Neuronal stem cell (in vitro differentiated cells): ENCODE measurements at regions not wholly inside any gene's neighbourhood (a gene's known extent, or its start where the extent isn't known, plus 50 kb on each side); places are given as distances from the start of the nearest gene placed in this dataset.

Experiments used
- DNase-seq: peaks from one replicate; pipeline ENCODE4 v3.0.0-alpha.2; 2013; ENCODE audit warnings: low spot score
- H2AFZ ChIP-seq: one replicate; pipeline ENCODE4 v1.6.1; 2013; ENCODE audit warnings: mild to moderate bottlenecking, low read length, inconsistent platforms
- H2AK5ac ChIP-seq: 2 replicates; pipeline ENCODE4 v1.6.1; 2013; ENCODE audit warnings: low read depth, mild to moderate bottlenecking, inconsistent platforms, low read length, moderate library complexity, mixed read lengths
- H2BK120ac ChIP-seq: 2 replicates; pipeline ENCODE4 v1.6.1; 2013; ENCODE audit warnings: low read depth, mild to moderate bottlenecking, inconsistent platforms, low read length, moderate library complexity, mixed read lengths
- H2BK12ac ChIP-seq: one replicate; pipeline ENCODE4 v1.6.1; 2013; ENCODE audit warnings: low read length, inconsistent platforms
- H2BK15ac ChIP-seq: 2 replicates; pipeline ENCODE4 v1.6.1; 2013; ENCODE audit warnings: mild to moderate bottlenecking, low read length, inconsistent platforms, mixed read lengths
- H2BK5ac ChIP-seq: one replicate; pipeline ENCODE4 v1.6.1; 2013; ENCODE audit warnings: inconsistent platforms, mild to moderate bottlenecking, low read length, moderate library complexity
- H3K14ac ChIP-seq: one replicate; pipeline ENCODE4 v1.6.1; 2013; ENCODE audit warnings: low read length, inconsistent platforms
- H3K18ac ChIP-seq: 2 replicates; pipeline ENCODE4 v1.6.1; 2013; ENCODE audit warnings: low read length, inconsistent platforms
- H3K23ac ChIP-seq: 2 replicates; pipeline ENCODE4 v1.6.1; 2013; ENCODE audit warnings: low read depth, mild to moderate bottlenecking, mixed read lengths, low read length, inconsistent platforms; ENCODE audit not compliant: poor library complexity
- H3K27ac ChIP-seq: replicated peaks from 3 replicates; pipeline ENCODE4 v1.5.1; 2013; ENCODE audit warnings: low read length, inconsistent platforms
- H3K27me3 ChIP-seq, 3 experiments: 2 replicates each; pipeline ENCODE4 v1.6.1; 2013; ENCODE audit warnings: low read length in 3 of 3, mild to moderate bottlenecking in 2 of 3, inconsistent platforms in 1 of 3, low read depth in 1 of 3, mixed read lengths in 1 of 3, moderate library complexity in 1 of 3; ENCODE audit not compliant: control insufficient read depth in 3 of 3, insufficient read depth in 3 of 3
- H3K36me3 ChIP-seq, 2 donors: replicated peaks in 1 of 2; 2 replicates each; pipeline ENCODE4 v1.6.1; 2013; ENCODE audit warnings: low read length in 2 of 2; ENCODE audit not compliant: control insufficient read depth in 2 of 2, insufficient read depth in 2 of 2
- H3K4ac ChIP-seq: 2 replicates; pipeline ENCODE4 v1.6.1; 2013; ENCODE audit warnings: inconsistent platforms, mild to moderate bottlenecking, low read length, moderate library complexity
- H3K4me1 ChIP-seq, 2 donors: 1 replicate in 1 of 2; 2 replicates in 1 of 2; pipeline ENCODE4 v1.6.1; 2013; ENCODE audit warnings: low read length in 2 of 2, low read depth in 1 of 2; ENCODE audit not compliant: control insufficient read depth in 2 of 2, insufficient read depth in 1 of 2
- H3K4me2 ChIP-seq: one replicate; pipeline ENCODE4 v1.6.1; 2013; ENCODE audit warnings: mild to moderate bottlenecking, low read length, inconsistent platforms; ENCODE audit not compliant: insufficient read depth, poor library complexity, severe bottlenecking
- H3K4me3 ChIP-seq, 2 donors: 2 replicates each; pipeline ENCODE4 v1.5.1; 2013; ENCODE audit warnings: low read length in 2 of 2, mild to moderate bottlenecking in 2 of 2, inconsistent platforms in 1 of 2, moderate library complexity in 1 of 2
- H3K79me1 ChIP-seq: one replicate; pipeline ENCODE4 v1.6.1; 2013; ENCODE audit warnings: low read depth, mild to moderate bottlenecking, inconsistent platforms, low read length, moderate library complexity
- H3K9ac ChIP-seq: one replicate; pipeline ENCODE4 v1.6.1; 2013; ENCODE audit warnings: mild to moderate bottlenecking, low read depth, low read length, inconsistent platforms; ENCODE audit not compliant: poor library complexity
- H3K9me3 ChIP-seq, 2 donors: replicated peaks in 1 of 2; 2 replicates each; pipeline versions ENCODE3 to v1.6.1; 2013; ENCODE audit warnings: low read length in 2 of 2, mild to moderate bottlenecking in 2 of 2, inconsistent platforms in 1 of 2, low read depth in 1 of 2, mixed read lengths in 1 of 2, moderate library complexity in 1 of 2; ENCODE audit not compliant: control insufficient read depth in 2 of 2, insufficient read depth in 1 of 2
- H4K8ac ChIP-seq: one replicate; pipeline ENCODE4 v1.6.1; 2013; ENCODE audit warnings: low read depth, mild to moderate bottlenecking, inconsistent platforms, low read length, moderate library complexity
- H4K91ac ChIP-seq: one replicate; pipeline ENCODE4 v1.6.1; 2013; ENCODE audit warnings: low read length, low read depth, mild to moderate bottlenecking, inconsistent platforms; ENCODE audit not compliant: poor library complexity
- WGBS, 2 donors: extraction: QIAGEN DNeasy Blood & Tissue Kit; methylation state at CpG; one replicate each; pipeline ENCODE4 v1.1.7; 2013; ENCODE audit warnings: missing lambda C conversion rate in 2 of 2, mixed read lengths in 1 of 2; ENCODE audit not compliant: insufficient read length in 2 of 2, insufficient replicate concordance in 1 of 2; ENCODE audit errors: extremely low coverage in 2 of 2; 5-methylcytosine and 5-hydroxymethylcytosine counted together

- Histone ChIP-seq H3K18ac (no peak overlapping the region), H3K4me2 (no peak overlapping the region), H3K9ac (no peak overlapping the region), H2BK12ac (no peak overlapping the region), H2BK5ac (no peak overlapping the region), H4K8ac (no peak overlapping the region), H2BK120ac (no peak overlapping the region), H3K4me1 (no peaks in the 10 kb centered on the region), H3K14ac (no peak overlapping the region), H3K4ac (no peak overlapping the region), H3K36me3 (no peaks in the 10 kb centered on the region), H3K23ac (no peak overlapping the region), H3K4me3 (no peak overlapping the region), H3K9me3 (peaks cover 2% of the 10 kb centered on the region in 2 donors), H4K91ac (no peak overlapping the region), H3K27me3 (no peaks in the 10 kb centered on the region), H2AFZ (no peak overlapping the region), H2BK15ac (no peak overlapping the region), H2AK5ac (no peak overlapping the region), H3K79me1 (no peaks in the 10 kb centered on the region), H3K27ac (no peak overlapping the region)
- no CpG with 5 or more reads among the region's 2 CpGs for WGBS, 2 donors
- no peak for DNase-seq
These were observed 103.2 kb downstream of the FAM161A start for GRCh38 chr2:61750624-61751023.

- Histone ChIP-seq H3K18ac (no peak overlapping the region), H3K4me2 (no peak overlapping the region), H3K27ac (no peak overlapping the region), H2AFZ (no peak overlapping the region), H3K23ac (no peak overlapping the region), H3K9ac (no peak overlapping the region), H2AK5ac (no peak overlapping the region), H3K36me3 (no peaks in the 10 kb centered on the region), H4K8ac (no peak overlapping the region), H3K9me3 (no peaks in the 10 kb centered on the region), H2BK5ac (no peak overlapping the region), H3K4ac (no peak overlapping the region), H2BK15ac (no peak overlapping the region), H3K14ac (no peak overlapping the region), H3K4me1 (peaks cover 0 to 2% of the 10 kb centered on the region in 2 donors), H4K91ac (no peak overlapping the region), H2BK120ac (no peak overlapping the region), H2BK12ac (no peak overlapping the region), H3K79me1 (no peaks in the 10 kb centered on the region), H3K27me3 (no peaks in the 10 kb centered on the region), H3K4me3 (no peak overlapping the region)
- DNase-seq, result no peak
- WGBS, 2 donors, result no CpG with 5 or more reads among the region's 6 CpGs
These were observed 110.9 kb downstream of the FAM161A start for GRCh38 chr2:61742955-61743354.

- Histone ChIP-seq H2BK5ac (no peak overlapping the region), H3K4me3 (no peak overlapping the region), H2BK120ac (no peak overlapping the region), H2BK15ac (no peak overlapping the region), H3K9me3 (no peaks in the 10 kb centered on the region), H2AK5ac (no peak overlapping the region), H2AFZ (no peak overlapping the region), H2BK12ac (no peak overlapping the region), H4K91ac (no peak overlapping the region), H3K27ac (no peak overlapping the region), H3K18ac (no peak overlapping the region), H3K23ac (no peak overlapping the region), H3K4me2 (no peak overlapping the region), H3K27me3 (no peaks in the 10 kb centered on the region), H4K8ac (no peak overlapping the region), H3K4me1 (peaks cover 0 to 1% of the 10 kb centered on the region in 2 donors), H3K14ac (no peak overlapping the region), H3K9ac (no peak overlapping the region), H3K4ac (no peak overlapping the region), H3K79me1 (no peaks in the 10 kb centered on the region), H3K36me3 (no peaks in the 10 kb centered on the region)
- no peak for DNase-seq
- WGBS, 2 donors, result no CpG with 5 or more reads among the region's 3 CpGs
These were observed 116.0 kb downstream of the FAM161A start for GRCh38 chr2:61737841-61738240.

- H3K9me3 ChIP-seq, result no peaks in the 10 kb centered on the region
- no peak overlapping the region for H3K4ac ChIP-seq
- H2BK120ac ChIP-seq, result no peak overlapping the region
- no peaks in the 10 kb centered on the region for H3K4me1 ChIP-seq
- H2BK12ac ChIP-seq, result no peak overlapping the region
- H3K14ac ChIP-seq, result no peak overlapping the region
- no peak overlapping the region for H3K4me3 ChIP-seq
- H4K91ac ChIP-seq, result no peak overlapping the region
- no peaks in the 10 kb centered on the region for H3K79me1 ChIP-seq
- no peak overlapping the region for H3K9ac ChIP-seq
- no peak overlapping the region for H2AFZ ChIP-seq
- H2BK5ac ChIP-seq, result no peak overlapping the region
- H2AK5ac ChIP-seq, result no peak overlapping the region
- H2BK15ac ChIP-seq, result no peak overlapping the region
- H3K4me2 ChIP-seq, result no peak overlapping the region
- no peak for DNase-seq
- H3K27ac ChIP-seq, result no peak overlapping the region
- H4K8ac ChIP-seq, result no peak overlapping the region
- no peak overlapping the region for H3K18ac ChIP-seq
- H3K36me3 ChIP-seq, result no peaks in the 10 kb centered on the region
- no CpG with 5 or more reads among the region's 4 CpGs for WGBS, 2 donors
- no peaks in the 10 kb centered on the region for H3K27me3 ChIP-seq
- no peak overlapping the region for H3K23ac ChIP-seq
These were observed 116.9 kb downstream of the FAM161A start for GRCh38 chr2:61736953-61737352.
